Liver (tissue), 8 donors: ENCODE measurements at regions not wholly inside any gene's neighbourhood (a gene's known extent, or its start where the extent isn't known, plus 50 kb on each side); places are given as distances from the start of the nearest gene placed in this dataset.

Experiments used
- DNase-seq: peaks from one replicate; pipeline ENCODE4 v3.0.0-alpha.2; 2017; ENCODE audit warnings: low spot score
- H3K27ac ChIP-seq, 2 donors: one replicate each; pipeline ENCODE4 v1.7.0; 2013; ENCODE audit warnings: inconsistent platforms in 2 of 2, low read length in 2 of 2, control low read depth in 1 of 2, low read depth in 1 of 2, mild to moderate bottlenecking in 1 of 2
- H3K27me3 ChIP-seq, 4 donors: one replicate each; pipeline versions ENCODE4 v1.6.1 to v1.7.0; 2013; ENCODE audit warnings: low read length in 3 of 4, inconsistent platforms in 1 of 4, mild to moderate bottlenecking in 1 of 4, moderate library complexity in 1 of 4; ENCODE audit not compliant: control insufficient read depth in 4 of 4, insufficient read depth in 4 of 4
- H3K36me3 ChIP-seq, 4 donors: one replicate each; pipeline versions ENCODE4 v1.6.1 to v1.7.0; 2013; ENCODE audit warnings: low read length in 3 of 4, mild to moderate bottlenecking in 3 of 4, low read depth in 1 of 4, moderate library complexity in 1 of 4; ENCODE audit not compliant: control insufficient read depth in 4 of 4, insufficient read depth in 3 of 4
- H3K4me1 ChIP-seq, 4 donors: one replicate each; pipeline versions ENCODE4 v1.6.1 to v1.7.0; 2013; ENCODE audit warnings: low read length in 3 of 4, mild to moderate bottlenecking in 3 of 4, moderate library complexity in 1 of 4; ENCODE audit not compliant: control insufficient read depth in 4 of 4, insufficient read depth in 4 of 4
- H3K4me3 ChIP-seq, 3 donors: one replicate each; pipeline versions ENCODE4 v1.6.1 to v1.7.0; 2013; ENCODE audit warnings: low read length in 3 of 3, control low read depth in 1 of 3, low read depth in 1 of 3, mild to moderate bottlenecking in 1 of 3
- H3K9ac ChIP-seq, 2 donors: one replicate each; pipeline ENCODE4 v1.7.0; 2013; ENCODE audit warnings: low read length in 2 of 2, mild to moderate bottlenecking in 2 of 2, moderate library complexity in 2 of 2, control low read depth in 1 of 2, low read depth in 1 of 2
- H3K9me3 ChIP-seq, 4 donors: one replicate each; pipeline versions ENCODE4 v1.6.1 to v1.7.0; 2013; ENCODE audit warnings: low read length in 3 of 4; ENCODE audit not compliant: control insufficient read depth in 4 of 4
- ATF3 ChIP-seq: IDR thresholded peaks from 2 replicates; pipeline ENCODE4 v1.6.1; 2016; ENCODE audit warnings: antibody characterized with exemption
- EGR1 ChIP-seq, 2 donors: IDR thresholded peaks; 2 replicates each; pipeline ENCODE4 v1.6.1; 2016 to 2018; ENCODE audit warnings: antibody characterized with exemption in 2 of 2, low read depth in 2 of 2
- FOXA1 ChIP-seq: IDR thresholded peaks from 2 replicates; pipeline ENCODE4 v1.6.1; 2016; ENCODE audit warnings: antibody characterized with exemption
- FOXA2 ChIP-seq: IDR thresholded peaks from 2 replicates; pipeline ENCODE4 v1.6.1; 2016; ENCODE audit warnings: antibody characterized with exemption
- GABPA ChIP-seq, 2 donors: IDR thresholded peaks in 1 of 2; conservative IDR thresholded peaks in 1 of 2; 2 replicates each; pipeline ENCODE4 v1.6.1; 2016; ENCODE audit warnings: antibody characterized with exemption in 2 of 2, mild to moderate bottlenecking in 1 of 2, moderate library complexity in 1 of 2
- HNF4A ChIP-seq, 2 donors: conservative IDR thresholded peaks; 2 replicates each; pipeline ENCODE4 v1.6.1; 2016; ENCODE audit warnings: antibody characterized with exemption in 2 of 2, mild to moderate bottlenecking in 2 of 2
- HNF4G ChIP-seq: IDR thresholded peaks from 2 replicates; pipeline ENCODE4 v1.6.1; 2016; ENCODE audit warnings: antibody characterized with exemption
- JUND ChIP-seq, 2 donors: IDR thresholded peaks; 2 replicates each; pipeline ENCODE4 v1.6.1; 2016; ENCODE audit warnings: antibody characterized with exemption in 2 of 2
- MAX ChIP-seq: IDR thresholded peaks from 2 replicates; pipeline ENCODE4 v1.6.1; 2016; ENCODE audit warnings: antibody characterized with exemption
- NR2F2 ChIP-seq: IDR thresholded peaks from 2 replicates; pipeline ENCODE4 v1.6.1; 2016; ENCODE audit warnings: antibody characterized with exemption
- RAD21 ChIP-seq, 2 donors: IDR thresholded peaks; 2 replicates each; pipeline ENCODE4 v1.6.1; 2016; ENCODE audit warnings: antibody characterized with exemption in 2 of 2, mild to moderate bottlenecking in 2 of 2
- REST ChIP-seq: IDR thresholded peaks from 2 replicates; pipeline ENCODE4 v1.6.1; 2016; ENCODE audit warnings: antibody characterized with exemption, mild to moderate bottlenecking
- RXRA ChIP-seq, 2 donors: IDR thresholded peaks; 2 replicates each; pipeline ENCODE4 v1.6.1; 2017 to 2018; ENCODE audit warnings: antibody characterized with exemption in 2 of 2, mild to moderate bottlenecking in 1 of 2
- SP1 ChIP-seq: IDR thresholded peaks from 2 replicates; pipeline ENCODE4 v1.6.1; 2018; ENCODE audit warnings: antibody characterized with exemption, mild to moderate bottlenecking
- TAF1 ChIP-seq: conservative IDR thresholded peaks from 2 replicates; pipeline ENCODE4 v1.6.1; 2016; ENCODE audit warnings: antibody characterized with exemption, mild to moderate bottlenecking
- YY1 ChIP-seq: IDR thresholded peaks from 2 replicates; pipeline ENCODE4 v1.6.1; 2016; ENCODE audit warnings: antibody characterized with exemption, mild to moderate bottlenecking
- WGBS: extraction: QIAGEN DNeasy Blood & Tissue Kit; methylation state at CpG from one replicate; pipeline ENCODE4 v1.1.7; 2013; 5-methylcytosine and 5-hydroxymethylcytosine counted together
- TF ChIP-seq, protein P1 (sequence below): fragments of 150-350 bp; IDR thresholded peaks from 2 replicates; pipeline ENCODE4 v1.5.1; 2017; ENCODE audit warnings: improper control_type of control experiment, low read depth, low read length; ENCODE audit not compliant: missing input control
- TF ChIP-seq, protein P2 (sequence below): IDR thresholded peaks from 2 replicates; pipeline ENCODE4 v1.6.1; 2016; ENCODE audit warnings: antibody characterized with exemption
- donor health status: healthy.
- donor health status: healthy.
- donor health status: healthy.
- donor health status: healthy.
- donor health status: healthy.

DNA sequence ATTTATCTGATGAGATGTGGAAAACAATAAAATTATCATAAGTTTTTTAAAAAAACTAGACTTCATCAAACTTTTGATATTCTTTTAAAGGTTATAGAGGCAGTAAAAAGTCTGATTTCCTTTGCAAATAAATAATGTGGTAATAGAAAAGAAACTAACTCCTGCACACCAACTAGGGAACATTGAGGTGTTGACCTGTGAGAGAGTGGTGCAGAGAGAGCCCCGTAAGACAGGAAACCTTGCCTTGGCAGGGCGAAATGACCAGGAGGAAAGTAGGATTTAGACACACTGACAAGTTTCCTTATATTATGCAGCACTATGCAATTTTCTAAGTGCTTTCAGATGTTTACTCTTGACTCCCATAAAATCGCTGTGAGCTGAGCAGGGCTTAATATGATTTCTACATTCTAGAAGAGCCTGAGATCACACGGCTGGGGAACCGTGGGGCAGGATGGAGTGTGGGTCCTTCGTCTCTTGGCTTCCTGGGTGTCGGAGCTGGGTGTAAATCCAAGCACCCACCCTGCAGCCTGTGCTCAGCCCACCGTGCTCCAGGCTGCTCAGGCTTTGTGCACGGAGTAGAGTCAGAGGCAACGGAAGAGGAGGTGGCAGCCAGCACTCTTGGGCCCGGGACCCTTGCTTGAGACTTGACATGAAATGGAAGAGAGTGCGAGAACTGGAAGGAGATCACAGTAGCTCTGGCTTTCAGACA lies 61.3 kb upstream of the FOXQ1 start:
- H3K9ac ChIP-seq, result no peak overlapping the region
- no peak overlapping the region for H3K27ac ChIP-seq
- peaks cover 0 to 2% (median 0%) of the 10 kb centered on the region in 4 donors for H3K9me3 ChIP-seq
- H3K4me3 ChIP-seq, result no peak overlapping the region
- H3K36me3 ChIP-seq, result no peaks in the 10 kb centered on the region
- TF ChIP-seq RXRA (IDR thresholded peaks at IDR 0.05), result no peak
- no peak for TF ChIP-seq FOXA2
- no peak for TF ChIP-seq REST
- TF ChIP-seq TAF1, result no peak
- no peak for TF ChIP-seq RAD21 (IDR thresholded peaks at IDR 0.05)
- TF ChIP-seq YY1, result no peak
- no peak for TF ChIP-seq HNF4A (conservative IDR thresholded peaks at IDR 0.05)
- TF ChIP-seq FOXA1, result no peak
- no peak for TF ChIP-seq NR2F2
- H3K27me3 ChIP-seq, result no peaks in the 10 kb centered on the region
- DNase-seq, result no peak
- H3K4me1 ChIP-seq, result no peaks in the 10 kb centered on the region
- 79% methylated on average over 12 of the region's 12 CpGs for WGBS

DNA sequence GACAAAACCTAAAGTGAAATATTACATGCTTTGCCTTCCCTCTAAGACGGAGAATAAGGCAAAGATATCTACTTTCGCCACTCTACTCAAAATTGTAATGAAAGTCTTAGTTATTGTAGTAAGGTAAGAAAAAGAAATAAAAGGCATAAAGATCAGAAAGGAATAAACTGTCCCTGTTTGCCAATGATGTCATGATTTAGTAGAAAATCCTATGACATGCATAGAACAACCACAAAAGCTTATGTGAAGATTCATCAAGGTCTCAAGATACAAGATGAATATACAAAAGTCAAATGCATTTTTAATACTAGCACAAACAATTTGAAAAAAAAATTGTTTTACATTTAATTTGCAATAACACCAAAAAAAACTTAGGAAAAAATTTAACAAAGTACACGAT lies 64.0 kb upstream of the FOXQ1 start:
- TF ChIP-seq FOXA1 (no peak), REST (no peak), NR2F2 (no peak), HNF4G (no peak), MAX (no peak), ATF3 (no peak), FOXA2 (no peak), RAD21 (IDR thresholded peaks at IDR 0.05) (no peak), JUND (IDR thresholded peaks at IDR 0.05) (no peak), GABPA (IDR thresholded peaks at IDR 0.05 in 1 of 2, conservative IDR thresholded peaks at IDR 0.05 in 1 of 2) (no peak), SP1 (no peak), TAF1 (no peak), YY1 (no peak), RXRA (IDR thresholded peaks at IDR 0.05) (no peak), HNF4A (conservative IDR thresholded peaks at IDR 0.05) (no peak), EGR1 (IDR thresholded peaks at IDR 0.05; ENCODE audit: low read depth in 2 of 2) (no peak)
- TF ChIP-seq, protein P1, sequence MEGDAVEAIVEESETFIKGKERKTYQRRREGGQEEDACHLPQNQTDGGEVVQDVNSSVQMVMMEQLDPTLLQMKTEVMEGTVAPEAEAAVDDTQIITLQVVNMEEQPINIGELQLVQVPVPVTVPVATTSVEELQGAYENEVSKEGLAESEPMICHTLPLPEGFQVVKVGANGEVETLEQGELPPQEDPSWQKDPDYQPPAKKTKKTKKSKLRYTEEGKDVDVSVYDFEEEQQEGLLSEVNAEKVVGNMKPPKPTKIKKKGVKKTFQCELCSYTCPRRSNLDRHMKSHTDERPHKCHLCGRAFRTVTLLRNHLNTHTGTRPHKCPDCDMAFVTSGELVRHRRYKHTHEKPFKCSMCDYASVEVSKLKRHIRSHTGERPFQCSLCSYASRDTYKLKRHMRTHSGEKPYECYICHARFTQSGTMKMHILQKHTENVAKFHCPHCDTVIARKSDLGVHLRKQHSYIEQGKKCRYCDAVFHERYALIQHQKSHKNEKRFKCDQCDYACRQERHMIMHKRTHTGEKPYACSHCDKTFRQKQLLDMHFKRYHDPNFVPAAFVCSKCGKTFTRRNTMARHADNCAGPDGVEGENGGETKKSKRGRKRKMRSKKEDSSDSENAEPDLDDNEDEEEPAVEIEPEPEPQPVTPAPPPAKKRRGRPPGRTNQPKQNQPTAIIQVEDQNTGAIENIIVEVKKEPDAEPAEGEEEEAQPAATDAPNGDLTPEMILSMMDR, result no peak
- TF ChIP-seq, protein P2, sequence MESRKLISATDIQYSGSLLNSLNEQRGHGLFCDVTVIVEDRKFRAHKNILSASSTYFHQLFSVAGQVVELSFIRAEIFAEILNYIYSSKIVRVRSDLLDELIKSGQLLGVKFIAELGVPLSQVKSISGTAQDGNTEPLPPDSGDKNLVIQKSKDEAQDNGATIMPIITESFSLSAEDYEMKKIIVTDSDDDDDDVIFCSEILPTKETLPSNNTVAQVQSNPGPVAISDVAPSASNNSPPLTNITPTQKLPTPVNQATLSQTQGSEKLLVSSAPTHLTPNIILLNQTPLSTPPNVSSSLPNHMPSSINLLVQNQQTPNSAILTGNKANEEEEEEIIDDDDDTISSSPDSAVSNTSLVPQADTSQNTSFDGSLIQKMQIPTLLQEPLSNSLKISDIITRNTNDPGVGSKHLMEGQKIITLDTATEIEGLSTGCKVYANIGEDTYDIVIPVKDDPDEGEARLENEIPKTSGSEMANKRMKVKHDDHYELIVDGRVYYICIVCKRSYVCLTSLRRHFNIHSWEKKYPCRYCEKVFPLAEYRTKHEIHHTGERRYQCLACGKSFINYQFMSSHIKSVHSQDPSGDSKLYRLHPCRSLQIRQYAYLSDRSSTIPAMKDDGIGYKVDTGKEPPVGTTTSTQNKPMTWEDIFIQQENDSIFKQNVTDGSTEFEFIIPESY, result no peak
- H3K4me3 ChIP-seq, result no peak overlapping the region
- no peak overlapping the region for H3K27ac ChIP-seq
- H3K9me3 ChIP-seq, result no peaks in the 10 kb centered on the region
- H3K36me3 ChIP-seq, result no peaks in the 10 kb centered on the region
- H3K4me1 ChIP-seq, result no peaks in the 10 kb centered on the region
- WGBS, result 94% methylated on average over 3 of the region's 3 CpGs
- no peaks in the 10 kb centered on the region for H3K27me3 ChIP-seq
- no peak overlapping the region for H3K9ac ChIP-seq
- no peak for DNase-seq
